GM19351 (cell line): ENCODE measurements at regions not wholly inside any gene's neighbourhood (a gene's known extent, or its start where the extent isn't known, plus 50 kb on each side); places are given as distances from the start of the nearest gene placed in this dataset.
"Not testable (repeated sequence)": the region's sequence is repeated elsewhere in the genome, so short reads cannot be mapped to it uniquely, and the experiment has no call there.

Experiments
- ATAC-seq: cut with Tn5 transposase; IDR thresholded peaks from one replicate; pipeline ENCODE4 v1.9.1; 2021; ENCODE audit warnings: mild to moderate bottlenecking, moderate library complexity; ENCODE audit not compliant: unreplicated experiment

DNA sequence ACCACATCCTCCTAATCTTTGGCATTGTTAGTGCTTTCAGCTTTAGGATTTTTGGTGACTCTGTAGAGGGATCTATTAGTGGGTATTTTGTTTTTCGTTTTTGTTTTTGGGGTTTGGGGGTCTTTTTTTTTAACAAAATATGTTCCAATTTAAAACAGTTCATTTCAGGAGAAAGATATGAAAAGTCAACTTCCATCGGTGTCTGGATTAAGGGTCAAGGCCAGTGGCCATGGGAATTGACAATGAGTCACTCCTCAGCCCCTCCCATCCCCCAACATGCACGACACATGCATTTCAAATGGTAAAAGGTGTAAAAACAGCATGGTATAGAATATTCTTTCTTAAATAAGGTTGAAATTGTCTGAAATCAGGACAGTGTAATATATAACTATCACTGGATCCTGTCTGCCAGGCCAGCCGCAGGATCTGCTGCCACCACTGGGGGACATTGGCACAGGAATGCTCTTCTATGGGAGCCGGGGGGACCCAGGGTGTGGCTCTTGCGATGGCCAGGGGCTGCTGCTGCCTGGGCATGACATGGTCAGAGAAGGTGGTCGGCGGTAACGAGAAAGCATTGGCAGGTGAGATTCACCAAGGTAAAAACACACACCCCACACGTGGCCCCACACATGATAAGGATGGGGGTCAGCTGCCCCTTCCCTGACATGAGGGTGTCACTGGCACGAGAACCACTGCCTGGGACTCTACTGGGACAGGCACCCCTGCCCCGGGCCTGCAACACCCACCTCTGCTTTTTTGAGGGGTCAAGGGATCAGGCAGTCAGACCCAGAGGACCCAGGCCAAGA, 126.2 kb upstream of the KCTD7 start:
- ATAC-seq = no peak

- ATAC-seq = no peak
Observed at GRCh38 chr7:66503036-66503370, 125.7 kb upstream of the KCTD7 start.

DNA sequence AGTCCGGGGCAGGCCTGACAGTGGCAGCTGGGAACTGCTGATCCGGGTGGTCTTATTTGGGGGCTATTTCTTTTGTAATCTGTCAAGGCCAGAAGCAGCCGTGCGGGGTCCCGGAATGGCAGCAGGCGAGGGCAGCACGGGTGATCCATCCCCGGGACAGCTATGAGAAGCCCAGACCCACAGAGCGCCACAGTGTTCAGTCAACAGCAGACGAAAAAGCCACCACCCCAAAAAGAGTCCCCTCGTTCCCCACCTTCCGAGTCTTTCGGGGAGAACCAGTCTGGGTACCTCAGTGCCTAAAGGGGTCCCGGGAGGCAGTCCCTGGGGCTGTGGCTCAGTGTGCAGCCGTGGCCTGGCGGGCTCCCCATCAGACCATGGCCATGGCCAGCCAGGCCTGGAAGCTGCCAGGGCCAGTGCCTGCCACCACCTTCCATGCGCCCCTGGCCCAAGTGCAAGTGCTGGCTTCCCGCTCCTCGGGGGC, 125.1 kb upstream of the KCTD7 start:
- no peak for ATAC-seq

- ATAC-seq = no peak
Observed at GRCh38 chr7:66504131-66504530, 124.5 kb upstream of the KCTD7 start.

- ATAC-seq = no peak
Observed at GRCh38 chr7:66505009-66505408, 123.7 kb upstream of the KCTD7 start.

DNA sequence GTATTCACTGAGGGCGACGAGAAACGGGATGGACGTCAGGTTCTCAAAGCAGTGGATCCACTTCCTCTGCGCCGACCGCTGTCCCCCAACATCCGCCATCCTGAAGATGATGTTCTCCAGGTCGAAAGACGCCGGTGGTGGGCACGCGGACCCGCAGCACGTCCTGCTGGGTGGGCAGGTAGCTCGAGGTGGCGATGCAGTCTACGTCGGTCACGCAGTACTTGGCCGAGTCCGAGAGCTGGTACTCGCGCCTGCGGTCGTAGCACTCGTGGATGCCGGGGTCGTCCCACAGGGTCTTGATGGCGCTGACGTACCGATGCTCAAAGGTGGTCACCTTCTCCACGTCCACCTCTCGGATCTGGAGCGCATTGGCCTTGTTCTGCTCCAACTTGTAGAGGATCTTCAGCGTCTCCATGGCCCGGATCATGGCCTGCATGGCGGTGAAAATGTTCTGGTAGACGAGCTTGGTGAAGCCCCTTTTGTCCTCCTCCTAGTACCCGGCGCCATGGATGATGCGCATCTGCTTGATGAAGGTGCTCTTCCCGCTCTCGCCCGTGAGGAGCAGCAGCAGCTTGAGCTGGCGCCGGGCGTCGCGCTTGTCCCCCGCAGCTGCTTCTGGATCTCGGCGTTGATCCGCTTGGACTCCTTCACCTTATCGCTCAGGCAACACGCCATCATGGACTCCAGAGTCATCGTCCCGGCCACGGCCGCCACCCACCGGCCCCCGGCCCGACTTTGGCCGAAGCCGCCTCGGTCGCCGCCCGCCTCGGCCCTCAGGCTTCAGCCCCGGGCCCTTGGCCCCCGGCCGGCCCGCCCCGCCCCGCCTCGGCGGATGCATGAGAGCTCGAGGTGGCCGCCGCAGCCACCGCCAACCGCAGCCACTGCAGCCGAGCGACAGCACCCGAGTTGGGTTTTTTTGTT, 122.9 kb upstream of the KCTD7 start:
- ATAC-seq = no peak

DNA sequence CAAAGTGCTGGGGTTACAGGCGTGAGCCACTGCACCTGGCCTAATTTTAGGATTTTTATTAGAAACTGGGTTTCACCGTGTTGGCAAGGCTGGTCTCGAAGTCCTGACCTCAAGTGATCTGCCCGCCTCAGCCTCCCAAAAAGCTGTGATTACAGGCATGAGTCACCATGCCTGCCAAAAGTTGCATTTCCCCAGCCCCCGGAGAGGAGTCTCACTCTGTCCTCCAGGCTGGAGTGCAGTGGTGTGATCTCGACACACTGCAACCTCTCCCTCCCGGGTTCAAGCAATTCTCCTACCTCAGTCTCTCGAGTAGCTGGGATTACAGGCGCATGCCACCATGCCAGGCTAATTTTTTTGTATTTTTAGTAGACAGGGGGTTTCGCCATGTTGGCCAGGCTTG, 122.0 kb upstream of the KCTD7 start:
- ATAC-seq = not testable (repeated sequence)

DNA sequence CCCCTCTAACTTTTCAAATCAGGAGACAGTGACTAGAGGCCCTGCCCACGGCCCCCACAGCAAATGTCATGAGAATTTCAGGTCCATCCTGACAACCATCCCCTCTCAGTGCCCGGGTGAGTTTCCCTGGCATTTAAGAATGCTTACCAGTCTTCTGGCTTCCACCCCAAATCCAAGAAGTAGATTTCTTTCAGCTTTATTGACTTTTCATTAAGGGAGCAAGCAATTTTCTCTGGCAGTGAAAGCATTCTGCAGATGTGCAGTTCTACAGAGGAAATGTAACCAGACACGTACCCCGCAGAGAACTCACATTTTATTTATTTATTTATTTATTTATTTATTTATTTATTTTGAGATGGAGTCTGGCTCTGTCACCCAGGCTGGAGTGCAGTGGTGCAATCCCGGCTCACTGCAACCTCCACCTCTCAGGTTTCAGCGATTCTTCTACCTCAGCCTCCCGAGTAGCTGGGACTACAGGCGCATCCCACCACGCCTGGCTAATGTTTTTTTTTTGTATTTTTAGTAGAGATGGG, 120.9 kb upstream of the KCTD7 start:
- ATAC-seq = no peak

GRCh38 chr7:66508431-66508830, 120.2 kb upstream of the KCTD7 start:
- ATAC-seq = no peak

GRCh38 chr7:66514050-66514449, 114.6 kb upstream of the KCTD7 start:
- ATAC-seq = no peak

DNA sequence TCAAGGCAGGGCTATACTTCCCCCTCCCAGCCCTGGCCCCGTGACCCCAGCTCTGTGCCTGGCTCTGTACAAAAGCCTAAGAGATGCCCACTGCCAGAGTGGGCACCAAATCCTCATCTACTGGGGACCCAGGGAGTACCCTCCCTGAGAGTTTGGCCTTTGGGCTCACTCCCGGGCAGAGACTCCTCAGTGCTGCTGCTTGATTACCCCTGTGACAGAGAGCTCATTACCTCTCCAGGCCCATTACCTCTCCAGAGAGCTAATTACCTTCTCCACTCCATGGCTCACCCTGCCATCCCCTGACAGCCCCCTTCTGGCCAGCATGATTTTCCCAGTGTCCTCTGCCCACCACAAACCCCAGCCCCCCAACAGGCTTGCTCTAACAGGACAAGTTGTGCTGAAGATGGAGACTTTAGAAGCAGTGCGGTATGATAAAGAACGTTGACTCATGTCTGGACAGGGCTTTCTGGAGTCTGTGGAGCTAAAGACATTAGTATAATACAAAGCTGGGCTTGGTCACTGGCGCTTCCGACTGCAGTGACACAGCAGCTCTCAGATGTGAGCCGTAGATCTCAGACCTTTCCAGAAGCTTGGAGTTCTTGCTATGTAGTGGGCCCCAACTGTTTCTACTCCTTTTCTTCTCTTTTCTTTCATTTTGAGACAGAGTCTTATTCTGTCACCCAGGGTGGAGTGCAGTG, 111.3 kb upstream of the KCTD7 start:
- no peak for ATAC-seq

DNA sequence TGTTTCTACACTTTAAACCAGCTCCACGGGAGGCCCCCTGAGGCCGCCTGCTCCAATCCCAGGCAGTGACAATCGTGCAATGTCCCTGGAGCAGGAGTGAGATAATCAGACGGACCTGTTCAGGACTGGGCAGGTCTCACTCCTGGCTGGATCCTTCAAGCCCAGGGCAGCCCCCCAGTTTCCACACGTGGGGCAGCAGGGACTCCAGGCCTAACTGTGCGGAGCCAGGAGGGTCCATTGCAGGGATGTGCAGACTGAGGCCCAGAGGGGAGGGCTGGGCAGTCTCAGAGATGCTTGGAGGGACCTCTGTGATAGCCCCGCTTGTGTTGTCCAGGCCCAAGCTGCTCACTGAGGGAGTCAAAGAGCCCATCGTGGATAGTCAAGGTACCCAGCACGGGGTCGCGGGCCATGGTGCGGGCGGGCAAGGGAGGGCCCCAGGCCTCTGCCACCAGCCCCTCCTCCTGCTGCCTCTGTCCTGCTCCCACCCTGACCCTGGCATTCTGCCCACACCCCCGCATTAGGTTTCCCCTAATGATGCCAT, 110.5 kb upstream of the KCTD7 start:
- ATAC-seq = no peak

DNA sequence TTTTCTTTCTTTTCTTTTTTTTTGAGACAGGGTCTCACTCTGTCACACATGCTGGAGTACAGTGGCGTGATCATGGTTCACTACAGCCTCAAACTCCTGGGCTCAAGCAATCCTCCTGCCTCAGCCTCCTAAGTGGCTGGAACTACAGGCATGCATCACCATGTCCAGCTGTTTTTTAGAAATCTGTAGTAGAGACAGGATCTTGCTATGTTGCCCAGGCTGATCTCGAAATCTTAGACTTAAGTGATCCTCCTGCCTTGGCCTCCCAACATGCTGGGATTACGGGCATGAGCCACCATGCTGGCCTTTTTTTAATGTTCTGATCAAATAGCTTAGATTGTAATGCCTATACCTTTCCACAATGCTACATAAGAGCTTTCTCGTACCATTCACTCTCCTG, 107.0 kb upstream of the KCTD7 start:
- ATAC-seq = no peak

- no peak for ATAC-seq
Observed at GRCh38 chr7:66522518-66522917, 106.2 kb upstream of the KCTD7 start.

GRCh38 chr7:66523409-66523808, 105.3 kb upstream of the KCTD7 start:
- ATAC-seq = no peak

GRCh38 chr7:66524738-66525137, 103.9 kb upstream of the KCTD7 start:
- no peak for ATAC-seq

- not testable (repeated sequence) for ATAC-seq
Observed at GRCh38 chr7:66526782-66527181, 101.9 kb upstream of the KCTD7 start.

DNA sequence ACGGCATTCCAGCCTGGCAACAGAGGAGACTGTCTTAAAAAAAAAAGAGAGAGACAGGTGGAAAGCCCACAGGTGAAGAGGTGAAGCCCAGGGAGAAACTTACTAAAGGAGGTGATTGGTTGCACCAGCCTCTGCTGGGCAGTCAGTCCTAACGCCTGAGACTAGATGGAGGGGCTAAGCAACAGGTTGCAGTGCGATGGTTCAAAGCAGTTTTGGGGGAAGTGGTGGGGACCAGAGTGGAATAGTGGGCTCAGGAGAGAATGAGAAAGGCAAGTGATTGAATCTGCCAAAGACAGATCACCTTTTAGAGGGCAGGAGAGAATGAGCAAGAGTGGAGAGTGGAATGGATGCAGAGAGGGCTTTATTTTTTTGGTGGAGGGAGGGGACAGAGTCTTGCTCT, 100.0 kb upstream of the KCTD7 start:
- no peak for ATAC-seq

DNA sequence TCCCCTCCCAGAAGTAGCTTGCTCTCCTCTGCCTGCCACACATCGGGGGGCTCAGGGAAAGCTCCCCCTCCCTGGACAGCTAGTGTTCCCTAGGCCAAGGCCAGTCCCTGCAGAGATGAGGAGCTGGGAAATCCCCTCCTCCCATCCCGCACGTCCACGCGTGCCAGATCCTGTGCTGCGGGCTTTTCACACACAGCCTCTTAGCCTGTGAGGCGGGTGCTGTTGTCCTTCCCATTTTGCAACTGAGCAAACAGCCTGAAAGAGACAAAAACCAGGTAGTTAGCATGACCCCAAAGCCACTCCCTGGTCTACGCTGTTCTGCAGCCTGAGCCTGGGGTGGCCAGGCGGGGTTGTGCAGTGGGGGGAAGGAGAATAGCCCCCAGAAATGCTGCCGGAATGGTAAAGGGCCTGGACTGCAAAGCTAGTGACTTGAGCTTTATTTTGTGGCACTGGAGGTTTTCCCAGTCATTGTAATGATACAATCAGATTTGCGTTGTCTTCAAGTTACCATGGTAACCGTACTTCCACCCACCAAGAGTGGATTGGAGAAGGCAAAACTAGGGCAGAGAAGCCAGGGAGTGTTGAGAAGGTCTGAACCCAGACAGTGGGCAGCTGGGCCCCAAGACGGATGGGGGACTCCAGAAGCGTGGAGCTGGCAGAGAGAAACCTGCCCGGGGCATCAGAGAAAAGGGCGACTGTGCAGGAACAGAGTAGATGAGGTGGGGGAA, 98.6 kb upstream of the KCTD7 start:
- ATAC-seq = no peak
